Fibroblast of lung (primary cell): ENCODE measurements at regions not wholly inside any gene's neighbourhood (a gene's known extent, or its start where the extent isn't known, plus 50 kb on each side); places are given as distances from the start of the nearest gene placed in this dataset.

ENCODE experiments used
- EZH2 ChIP-seq: IDR thresholded peaks from 2 replicates; pipeline ENCODE4 v1.5.1; 2012; ENCODE audit warnings: low read length, control low read depth, mild to moderate bottlenecking; ENCODE audit errors: missing control alignments
- TF ChIP-seq, protein P1 (sequence below), 2 donors: IDR thresholded peaks in 1 of 2; conservative IDR thresholded peaks in 1 of 2; 1 replicate in 1 of 2; 2 replicates in 1 of 2; pipeline ENCODE4 v1.5.1; 2011 to 2012; ENCODE audit warnings: low read length in 2 of 2, control low read depth in 1 of 2, inconsistent platforms in 1 of 2, low read depth in 1 of 2, mild to moderate bottlenecking in 1 of 2

DNA sequence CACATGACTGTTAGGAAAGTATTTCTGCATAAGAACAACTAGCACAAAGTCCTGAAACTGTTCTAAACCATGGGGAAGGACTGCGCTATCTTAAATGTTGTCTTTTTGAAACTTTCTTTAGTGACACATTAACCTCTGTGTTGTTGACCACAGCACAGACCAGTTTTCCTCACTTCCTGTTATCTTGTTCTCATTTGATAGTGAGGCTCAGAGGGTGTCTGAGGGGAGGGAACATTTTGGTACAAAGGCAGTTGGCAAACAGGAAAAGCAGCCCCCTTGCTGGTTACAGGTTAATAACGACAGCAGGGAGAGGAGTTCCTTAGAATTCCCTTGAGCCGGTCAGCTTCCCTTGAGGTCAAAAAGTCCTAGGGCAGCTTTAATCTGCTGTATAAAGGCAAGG lies 143.5 kb upstream of the BMP2 start:
- TF ChIP-seq, protein P1, sequence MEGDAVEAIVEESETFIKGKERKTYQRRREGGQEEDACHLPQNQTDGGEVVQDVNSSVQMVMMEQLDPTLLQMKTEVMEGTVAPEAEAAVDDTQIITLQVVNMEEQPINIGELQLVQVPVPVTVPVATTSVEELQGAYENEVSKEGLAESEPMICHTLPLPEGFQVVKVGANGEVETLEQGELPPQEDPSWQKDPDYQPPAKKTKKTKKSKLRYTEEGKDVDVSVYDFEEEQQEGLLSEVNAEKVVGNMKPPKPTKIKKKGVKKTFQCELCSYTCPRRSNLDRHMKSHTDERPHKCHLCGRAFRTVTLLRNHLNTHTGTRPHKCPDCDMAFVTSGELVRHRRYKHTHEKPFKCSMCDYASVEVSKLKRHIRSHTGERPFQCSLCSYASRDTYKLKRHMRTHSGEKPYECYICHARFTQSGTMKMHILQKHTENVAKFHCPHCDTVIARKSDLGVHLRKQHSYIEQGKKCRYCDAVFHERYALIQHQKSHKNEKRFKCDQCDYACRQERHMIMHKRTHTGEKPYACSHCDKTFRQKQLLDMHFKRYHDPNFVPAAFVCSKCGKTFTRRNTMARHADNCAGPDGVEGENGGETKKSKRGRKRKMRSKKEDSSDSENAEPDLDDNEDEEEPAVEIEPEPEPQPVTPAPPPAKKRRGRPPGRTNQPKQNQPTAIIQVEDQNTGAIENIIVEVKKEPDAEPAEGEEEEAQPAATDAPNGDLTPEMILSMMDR (conservative IDR thresholded peaks at IDR 0.05 in 1 of 2, IDR thresholded peaks at IDR 0.05 in 1 of 2; ENCODE audit: low read depth in 1 of 2, low read length in 2 of 2), result no peak
- TF ChIP-seq EZH2, result no peak
